HL-60/S4 (cell line): ENCODE measurements at regions not wholly inside any gene's neighbourhood (a gene's known extent, or its start where the extent isn't known, plus 50 kb on each side); places are given as distances from the start of the nearest gene placed in this dataset.

Source experiments
- in situ Hi-C: fragments of 300-500 bp; cut with MboI; formaldehyde crosslinking; loops from 2 replicates; pipeline ENCODE4 v1.14.3; 2022; ENCODE audit warnings: low sequenced_read_pairs

DNA sequence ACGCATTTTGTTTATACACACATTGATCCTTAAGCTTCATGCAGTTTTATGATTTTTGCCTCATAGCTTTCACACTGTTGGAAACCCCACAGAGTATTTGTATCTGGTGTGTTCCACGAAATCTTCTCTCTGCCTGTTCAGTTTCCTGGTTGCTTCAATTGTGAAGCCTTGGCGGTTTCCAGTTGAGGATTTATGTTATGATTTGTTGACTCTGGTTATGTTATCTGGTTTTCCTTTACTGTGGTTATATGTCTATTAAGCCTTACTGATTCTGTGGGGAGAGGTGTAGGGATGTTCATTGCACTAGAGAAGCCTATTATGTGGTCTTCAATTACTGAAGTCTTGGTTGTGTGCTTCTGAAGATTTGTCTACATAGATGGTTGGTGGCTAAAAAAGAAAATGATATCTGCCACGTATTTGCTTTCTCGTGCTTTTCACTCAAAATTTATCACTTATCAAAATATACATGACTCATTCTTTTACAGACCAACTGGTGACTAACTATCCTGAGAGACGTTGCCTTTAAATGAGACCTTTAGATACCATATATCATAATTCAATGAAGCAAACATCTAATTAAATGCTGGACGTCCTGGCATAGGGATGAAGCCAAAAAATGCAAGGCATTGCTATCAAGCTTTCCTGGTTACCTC lies 488.0 kb upstream of the B3GALT2 start:
- in situ Hi-C loops: no loop called here

DNA sequence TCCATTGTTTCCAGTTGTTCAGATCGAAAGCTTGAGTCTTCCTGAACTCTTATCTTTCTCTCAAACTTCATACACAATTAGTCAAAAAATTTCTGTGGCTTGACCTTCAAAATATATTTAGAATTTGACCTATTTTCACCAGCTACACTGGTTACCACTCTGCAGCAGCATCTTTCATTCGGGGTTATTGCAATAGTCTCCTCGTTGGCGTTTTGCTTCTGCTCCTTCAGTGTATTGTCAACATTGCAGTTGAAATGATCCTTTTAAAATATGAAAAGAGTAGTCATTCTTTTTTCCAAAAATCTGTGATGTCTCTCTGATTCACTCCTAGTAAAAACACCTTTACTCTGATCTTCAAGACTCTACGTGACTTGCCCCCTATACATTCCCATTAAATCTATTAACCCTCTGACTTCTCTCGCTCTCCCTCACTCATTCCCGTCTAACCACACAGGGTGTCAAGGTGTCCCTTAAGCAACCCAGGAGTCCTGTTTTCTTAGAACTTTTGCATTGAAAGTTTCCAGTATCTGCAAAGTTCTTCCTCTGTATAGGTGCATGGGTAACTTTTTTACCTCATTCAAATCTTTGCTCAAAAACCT lies 480.2 kb upstream of the B3GALT2 start:
- in situ Hi-C loops: no loop called here

DNA sequence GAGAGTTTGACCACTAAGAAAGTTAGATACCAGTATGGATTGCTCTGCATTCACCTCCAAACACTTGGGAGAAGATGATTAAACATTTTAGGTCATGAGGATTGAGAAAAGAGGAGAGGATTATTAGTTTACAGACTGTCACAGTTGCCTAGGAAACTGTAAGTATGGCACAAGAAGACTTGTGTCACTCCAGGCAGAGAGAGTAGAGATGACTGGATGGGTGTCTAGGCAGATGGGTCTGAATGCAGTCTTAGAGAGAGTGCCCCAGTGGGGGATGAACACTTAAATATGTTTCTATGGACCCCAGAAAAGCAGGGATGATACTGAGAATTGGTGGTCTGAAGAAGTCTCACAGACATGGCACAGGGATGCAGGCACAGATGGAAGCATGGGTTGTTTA lies 477.6 kb upstream of the B3GALT2 start:
- in situ Hi-C loops: no loop called here

DNA sequence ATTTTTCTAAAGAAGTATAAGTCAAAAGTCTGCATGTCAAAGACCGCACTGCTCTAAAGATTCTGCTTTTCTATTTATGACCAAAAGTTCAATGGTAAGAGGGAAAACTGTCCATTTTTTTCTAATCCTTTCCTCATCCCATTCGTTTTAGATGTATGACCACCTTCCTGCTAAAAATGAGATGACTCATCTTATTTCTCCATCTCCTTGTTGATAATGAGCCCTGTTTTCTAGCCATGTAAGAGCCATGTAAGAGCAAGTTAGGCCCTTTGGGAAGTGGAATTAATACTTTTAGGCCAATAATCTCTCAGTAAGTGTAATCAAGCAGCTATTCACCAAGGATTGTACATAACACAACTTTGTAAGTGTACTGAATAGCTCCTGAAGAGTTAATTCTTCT lies 475.6 kb upstream of the B3GALT2 start:
- in situ Hi-C loops: no loop called here

DNA sequence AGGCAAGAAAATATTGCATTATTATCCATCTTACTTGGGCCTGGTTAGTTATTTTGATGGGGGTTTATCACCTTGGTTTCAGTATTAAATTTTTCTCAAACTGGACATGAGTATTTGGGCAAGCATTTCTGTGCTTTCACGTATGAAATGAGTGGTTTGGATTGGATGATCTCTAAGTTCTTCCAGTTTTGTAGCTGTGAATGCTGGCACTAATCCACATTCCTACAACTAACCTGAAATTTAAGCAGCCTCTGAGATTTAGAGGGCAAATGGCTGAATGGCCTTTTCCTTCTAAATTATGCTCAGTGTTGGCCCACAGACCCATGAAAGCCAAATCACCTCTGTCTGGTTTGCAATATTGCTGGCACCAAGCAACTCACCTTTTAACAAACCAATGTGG lies 475.0 kb upstream of the B3GALT2 start:
- in situ Hi-C loops: no loop called here

DNA sequence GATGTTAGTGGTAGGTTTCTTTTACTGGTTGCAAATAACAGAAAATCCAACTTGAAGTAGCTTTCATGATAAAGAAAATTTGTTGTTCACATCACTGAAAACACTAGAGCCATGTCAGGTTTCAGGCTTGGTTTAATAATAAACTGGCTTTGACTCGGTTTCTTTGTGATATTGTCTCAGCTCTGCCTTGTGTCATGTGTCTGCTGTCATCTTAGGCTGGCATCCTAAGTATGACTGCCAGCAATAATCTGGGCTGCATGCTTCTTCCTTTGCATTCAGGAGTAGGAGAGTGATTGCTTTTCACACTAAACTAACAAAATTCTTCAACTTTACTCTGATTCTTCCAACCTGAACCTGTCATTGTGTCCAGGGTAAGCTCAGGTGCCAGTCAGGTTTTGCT lies 474.0 kb upstream of the B3GALT2 start:
- in situ Hi-C loops: no loop called here

DNA sequence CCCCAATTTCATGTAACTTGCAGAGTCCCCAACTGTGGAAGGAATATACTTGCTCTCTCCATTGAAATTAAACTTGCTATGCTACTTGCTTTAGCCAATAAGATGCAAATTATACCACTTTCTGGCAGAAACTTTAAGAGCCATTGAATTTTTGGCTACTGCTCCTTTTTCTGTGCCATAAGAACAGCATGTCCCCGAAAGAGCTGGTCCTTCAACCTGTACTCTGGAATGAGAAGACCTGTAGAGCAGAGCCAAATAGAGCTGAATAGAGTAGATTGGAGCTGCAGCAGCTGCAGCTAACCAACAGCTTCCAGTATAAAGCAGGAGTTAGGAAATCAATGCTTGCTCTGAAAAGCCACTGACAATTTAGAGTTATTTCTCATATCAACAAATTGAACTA lies 472.3 kb upstream of the B3GALT2 start:
- in situ Hi-C loops: no loop called here

DNA sequence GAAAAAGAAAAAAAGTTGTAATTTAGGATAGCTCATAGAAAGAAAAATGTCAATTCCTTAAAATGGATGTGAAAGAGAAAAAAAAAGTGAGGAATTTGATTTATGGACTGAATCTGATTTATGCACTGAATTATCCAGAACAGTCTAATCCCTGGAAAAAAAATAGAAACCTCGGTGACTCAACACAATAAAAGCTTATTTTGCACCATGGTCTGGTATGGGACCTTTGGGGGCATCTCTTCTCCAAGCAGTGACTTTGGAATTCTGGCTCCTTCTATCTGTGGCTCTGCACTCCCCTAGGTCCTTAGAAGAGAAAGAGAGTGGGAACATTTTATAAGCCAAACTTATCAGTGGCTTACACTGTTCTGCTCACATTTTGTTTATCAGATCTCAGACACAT lies 471.7 kb upstream of the B3GALT2 start:
- in situ Hi-C loops: no loop called here

DNA sequence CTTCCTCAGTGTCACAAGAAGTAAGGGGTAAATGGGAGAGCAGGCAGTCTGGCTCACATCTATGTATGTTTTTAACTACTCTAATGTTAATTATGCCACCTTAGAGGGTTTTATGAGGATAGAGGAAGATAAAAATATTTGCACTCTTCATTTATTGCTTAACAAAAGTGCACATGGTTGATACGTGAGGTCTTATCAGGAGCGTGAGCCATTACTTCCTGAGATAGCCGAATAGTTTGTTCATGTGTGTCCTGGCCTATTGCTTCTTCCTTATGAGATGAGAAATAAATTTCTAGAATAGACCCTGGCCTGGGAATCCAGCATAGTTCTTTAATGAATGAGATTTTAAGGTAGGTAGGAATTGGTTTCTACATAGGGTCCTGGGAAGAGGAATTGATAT lies 471.1 kb upstream of the B3GALT2 start:
- in situ Hi-C loops: no loop called here

DNA sequence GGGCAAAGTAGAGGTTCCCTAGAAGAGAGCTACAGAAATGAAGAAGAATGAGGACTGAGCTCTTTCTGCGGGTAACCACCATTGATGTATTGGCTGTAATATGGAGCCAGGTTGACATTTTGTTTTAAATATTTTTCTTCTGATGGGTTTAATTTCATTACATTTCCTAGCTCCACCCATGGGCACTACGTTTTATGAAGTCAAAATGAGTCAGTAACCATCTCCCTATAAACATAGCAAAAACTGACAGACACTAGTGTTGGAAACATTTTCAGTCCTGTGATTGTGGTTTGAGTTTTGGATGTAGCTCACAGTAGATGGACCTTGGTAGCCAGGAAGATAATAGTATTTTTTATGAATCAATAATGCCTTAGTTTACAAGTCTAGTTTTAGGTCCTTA lies 470.4 kb upstream of the B3GALT2 start:
- in situ Hi-C loops: no loop called here

DNA sequence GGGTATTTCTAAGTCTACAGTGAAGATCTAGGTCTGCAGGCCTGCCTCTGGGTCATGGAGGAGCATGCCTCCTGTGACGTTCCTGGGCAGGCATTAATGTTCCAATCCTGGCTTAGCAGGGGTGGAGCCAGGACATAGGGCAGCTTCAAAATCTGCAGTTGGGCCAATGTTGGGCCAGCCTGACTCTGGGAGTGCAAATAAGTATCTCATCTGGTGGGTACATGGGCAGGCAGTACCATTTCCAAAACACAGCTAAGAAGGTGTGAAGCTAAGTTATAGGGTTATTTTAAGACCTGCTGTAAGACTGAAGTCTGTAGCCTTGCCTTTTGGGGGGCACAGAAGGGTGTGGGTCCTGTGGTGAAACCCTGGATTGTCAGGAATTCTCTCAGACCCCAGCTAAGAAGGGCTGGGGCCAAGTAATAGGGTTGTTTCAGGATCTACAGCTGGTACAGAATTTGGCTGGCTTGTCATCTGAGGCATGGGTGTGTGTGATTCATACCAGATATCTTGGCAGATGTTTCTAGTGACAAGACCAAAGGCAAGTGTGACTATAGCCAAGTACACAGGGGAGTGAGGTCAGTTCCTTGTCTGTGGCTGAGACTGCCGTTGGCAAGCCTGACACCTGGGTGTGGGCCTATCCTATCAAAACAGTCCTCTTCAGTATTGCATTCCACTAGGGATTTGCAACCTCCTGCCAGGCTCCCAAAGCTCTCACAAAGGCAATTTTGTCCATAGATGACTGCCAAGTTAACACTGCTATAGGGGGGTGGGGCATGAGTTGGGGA lies 468.7 kb upstream of the B3GALT2 start:
- in situ Hi-C loops: no loop called here

DNA sequence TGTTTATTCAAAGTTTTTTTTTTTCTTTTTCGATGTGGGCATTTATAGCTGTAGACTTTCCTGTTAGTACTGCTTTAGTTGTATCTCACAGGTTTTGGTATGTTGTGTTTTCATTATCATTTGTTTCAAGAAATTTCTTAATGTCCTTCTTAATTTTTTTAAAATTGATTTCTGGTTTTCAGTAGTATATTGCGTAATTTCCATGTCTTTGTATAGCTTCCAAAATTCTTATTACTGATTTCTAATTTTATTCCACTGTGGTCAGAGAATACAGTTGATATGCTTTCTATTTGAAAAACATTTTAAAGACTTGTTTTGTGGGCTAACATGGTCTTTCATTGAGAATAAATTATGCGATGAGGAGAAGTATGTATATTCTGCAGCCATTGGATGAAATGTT lies 463.2 kb upstream of the B3GALT2 start:
- in situ Hi-C loops: no loop called here

DNA sequence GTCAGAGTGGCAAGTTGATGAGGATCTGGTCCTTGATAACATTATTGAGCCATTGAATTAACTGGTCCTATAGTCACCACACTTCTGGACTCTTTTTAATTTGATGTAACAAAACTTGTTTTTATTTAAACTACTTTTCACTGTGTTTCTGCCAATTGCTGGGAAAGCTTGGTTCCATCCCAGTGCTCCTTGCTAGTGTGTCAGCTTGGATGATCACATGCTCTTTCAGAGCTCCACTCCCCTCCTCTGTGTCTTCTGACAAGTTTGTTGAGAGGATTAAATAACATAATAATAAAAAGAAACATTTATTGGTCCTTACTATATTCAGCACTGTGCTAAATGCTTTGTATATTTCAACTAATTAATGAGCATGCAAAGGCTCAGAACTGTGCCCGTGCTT lies 448.5 kb upstream of the B3GALT2 start:
- in situ Hi-C loops: no loop called here

DNA sequence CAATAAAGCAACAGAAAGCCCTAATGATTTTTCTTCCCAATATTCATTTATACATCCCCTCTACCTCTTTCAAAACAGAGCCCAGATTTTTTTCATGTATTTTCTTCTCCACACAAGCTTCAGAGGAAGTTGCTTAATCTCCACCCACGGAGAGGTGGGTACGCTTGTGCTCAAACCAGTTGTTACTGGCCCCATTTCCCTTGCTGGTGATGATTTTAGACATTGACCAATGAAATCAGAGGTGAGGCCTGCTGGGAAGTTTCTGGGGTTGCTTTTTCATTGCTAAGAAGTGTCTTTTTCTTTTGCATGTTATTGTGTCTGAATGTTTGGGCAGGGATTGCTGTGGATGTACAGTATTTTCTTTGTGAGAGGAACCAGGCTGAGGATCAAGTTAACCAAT lies 448.1 kb upstream of the B3GALT2 start:
- in situ Hi-C loops: no loop called here

DNA sequence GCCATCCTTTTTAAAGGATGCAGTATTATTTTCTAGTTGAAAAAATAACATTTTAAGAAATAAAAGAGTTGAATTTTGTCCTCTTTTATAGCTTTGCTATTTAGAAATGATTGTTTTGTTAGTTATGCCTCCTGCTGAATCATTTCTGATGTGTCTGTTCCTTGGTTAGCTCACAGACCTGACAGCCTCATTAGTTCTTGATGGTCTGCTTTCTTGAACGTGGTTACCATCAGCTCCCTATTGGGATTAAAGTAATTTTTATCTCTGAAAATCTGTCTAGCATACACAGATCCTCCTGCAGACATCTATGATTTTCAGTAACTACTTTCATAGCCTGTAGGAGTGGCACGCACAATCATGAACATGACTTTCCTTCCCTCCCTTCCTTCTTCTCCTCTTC lies 447.6 kb upstream of the B3GALT2 start:
- in situ Hi-C loops: no loop called here

DNA sequence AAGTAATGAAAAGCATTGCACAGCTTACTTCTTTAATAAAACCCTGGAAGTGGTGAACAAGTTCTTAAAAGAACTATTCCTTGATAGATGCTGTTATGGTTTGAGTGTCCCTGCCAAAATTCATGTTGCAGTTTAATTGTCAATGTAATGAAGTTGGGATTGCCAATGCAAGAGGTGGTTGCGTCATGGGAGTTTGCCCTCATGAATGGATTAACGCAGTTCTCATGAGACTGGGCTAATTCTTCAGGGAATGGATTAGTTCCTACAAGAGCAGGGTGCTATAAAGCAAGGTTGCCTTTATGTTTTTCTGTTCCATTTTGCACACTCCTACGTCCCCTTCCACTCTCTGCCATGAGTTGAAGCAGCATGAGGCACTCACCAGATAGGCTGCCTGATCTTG lies 446.7 kb upstream of the B3GALT2 start:
- in situ Hi-C loops: no loop called here

DNA sequence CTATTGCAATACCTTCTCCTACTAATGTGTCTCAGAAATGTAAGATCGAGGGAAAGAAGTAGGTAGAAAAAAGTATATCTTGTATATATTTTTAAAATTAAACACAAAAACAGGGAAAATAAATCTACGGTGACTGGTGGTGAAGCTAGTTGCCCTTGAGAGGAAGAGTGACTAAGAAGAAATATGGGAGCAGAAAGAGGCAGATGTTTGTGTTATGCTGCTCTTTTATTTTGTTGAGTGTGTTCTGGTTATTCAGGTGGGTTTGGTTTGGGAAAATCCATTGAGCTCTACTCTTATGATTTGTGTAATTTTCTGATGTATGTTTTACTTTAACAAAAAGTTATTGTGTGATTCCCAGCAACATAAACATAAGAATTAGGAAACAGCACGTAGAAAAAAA lies 444.9 kb upstream of the B3GALT2 start:
- in situ Hi-C loops: no loop called here

DNA sequence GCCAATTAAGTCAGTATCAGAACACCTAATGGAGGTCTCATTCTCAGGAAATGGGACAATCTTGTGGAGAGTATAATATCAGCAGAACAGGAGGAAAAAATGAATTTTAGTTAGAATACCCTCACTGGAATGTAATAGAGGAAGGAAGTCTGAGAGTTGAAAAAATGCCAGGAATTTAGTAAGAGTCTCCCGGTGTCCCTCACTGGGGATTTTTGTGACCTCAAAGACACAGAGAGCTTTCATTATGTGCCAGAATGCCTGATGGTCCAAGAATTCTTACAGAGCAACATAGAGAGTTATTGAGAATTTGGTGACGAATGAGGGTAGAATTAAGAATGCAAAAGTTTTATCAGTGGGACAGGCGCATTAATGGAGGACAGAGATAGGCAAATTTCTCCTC lies 443.5 kb upstream of the B3GALT2 start:
- in situ Hi-C loops: no loop called here

DNA sequence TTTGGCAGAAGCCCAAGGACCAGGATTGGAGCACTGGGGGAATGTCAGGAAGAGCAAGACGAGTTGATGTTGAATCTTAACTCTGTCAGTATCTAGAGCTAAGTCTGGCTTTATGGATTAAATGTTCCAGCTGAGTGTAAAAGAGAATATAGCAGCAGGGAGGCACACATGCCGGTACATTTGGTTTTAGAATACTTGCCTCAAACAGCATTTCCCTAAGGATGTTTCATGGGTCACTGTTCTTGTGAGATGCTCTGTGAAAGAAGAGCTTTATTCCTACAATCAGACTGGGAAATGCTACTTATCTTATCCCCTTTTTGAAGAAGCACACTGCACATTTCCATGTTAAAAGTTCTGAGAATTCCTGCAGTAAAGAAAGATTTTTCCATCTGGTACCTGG lies 440.3 kb upstream of the B3GALT2 start:
- in situ Hi-C loops: no loop called here

DNA sequence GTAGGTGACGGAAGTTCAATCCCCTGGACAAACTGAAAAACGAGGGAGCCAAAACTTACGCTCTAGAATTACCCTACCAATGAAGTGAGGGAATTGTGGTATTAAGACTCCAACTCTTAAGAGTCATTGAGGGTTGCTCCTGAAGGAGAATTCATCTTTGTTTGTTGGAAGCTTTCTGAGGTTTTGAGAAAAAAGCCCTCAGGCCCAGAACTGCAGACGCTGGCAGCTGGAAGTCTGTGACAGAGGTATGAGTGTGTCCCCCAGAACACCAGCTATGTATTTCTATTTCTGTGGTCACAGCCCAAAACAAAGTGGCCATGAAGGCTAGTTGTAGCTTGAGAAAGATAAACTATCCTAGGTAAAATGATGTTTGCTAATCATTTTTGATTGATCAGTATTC lies 438.8 kb upstream of the B3GALT2 start:
- in situ Hi-C loops: no loop called here

DNA sequence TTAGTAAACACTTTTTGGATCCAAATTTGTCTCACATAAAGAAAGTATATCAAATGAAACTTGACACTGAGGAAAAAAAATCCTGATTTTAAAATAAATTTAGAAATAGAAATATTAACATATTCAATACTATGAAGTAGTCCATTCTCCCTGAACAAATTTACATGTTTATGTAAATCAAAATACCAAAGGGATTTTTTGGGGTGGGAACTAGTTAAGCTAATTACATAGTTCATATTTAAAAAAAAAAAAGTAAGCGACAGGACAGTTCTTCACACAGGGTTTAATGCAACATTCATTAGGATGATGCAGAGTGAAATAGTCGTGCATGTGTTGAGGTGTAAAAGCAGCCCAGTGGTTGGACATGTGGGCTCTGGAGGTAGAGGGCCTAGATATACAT lies 433.5 kb upstream of the B3GALT2 start:
- in situ Hi-C loops: no loop called here

DNA sequence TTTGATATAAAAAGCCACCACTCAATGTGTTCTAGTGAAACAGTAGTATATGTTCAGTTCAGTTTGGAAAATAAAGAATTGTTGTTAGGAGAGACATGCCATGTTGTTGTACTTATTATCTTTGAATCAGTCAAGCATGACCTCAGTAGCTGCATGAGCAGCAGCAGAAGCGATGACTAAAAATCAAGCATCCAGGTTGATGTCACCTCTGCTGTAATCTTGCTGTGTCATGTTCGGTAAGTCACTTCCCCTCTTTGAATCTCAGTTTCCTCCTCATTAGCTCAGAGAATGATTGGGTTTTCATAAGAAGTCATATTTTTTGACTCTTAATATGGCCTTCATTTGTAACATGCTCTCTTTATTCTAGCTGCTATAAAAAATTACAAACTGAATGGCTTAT lies 428.4 kb upstream of the B3GALT2 start:
- in situ Hi-C loops: no loop called here
